HepG2 (cell line): ENCODE measurements at regions not wholly inside any gene's neighbourhood (a gene's known extent, or its start where the extent isn't known, plus 50 kb on each side); places are given as distances from the start of the nearest gene placed in this dataset.

ENCODE experiments used
- BRD4 ChIP-seq: sonication (generic); formaldehyde crosslinking; IDR thresholded peaks from 2 replicates; pipeline ENCODE4 v1.4.0; 2020; ENCODE audit warnings: missing genetic modification reagents
- CENPT ChIP-seq: sonication (generic); formaldehyde crosslinking; IDR thresholded peaks from 2 replicates; pipeline ENCODE4 v1.8.0; 2022; ENCODE audit warnings: low read depth, mild to moderate bottlenecking, moderate library complexity, missing genetic modification reagents
- DMAP1 ChIP-seq: IDR thresholded peaks from 2 replicates; pipeline ENCODE4 v1.6.1; 2016
- FOXJ3 ChIP-seq: sonication (generic); formaldehyde crosslinking; IDR thresholded peaks from 2 replicates; pipeline ENCODE4 v1.4.0; 2020; ENCODE audit warnings: missing genetic modification reagents, mild to moderate bottlenecking, borderline replicate concordance
- GATA4 ChIP-seq: sonication (generic); IDR thresholded peaks from 2 replicates; pipeline ENCODE4 v1.6.1; 2016; ENCODE audit warnings: antibody characterized with exemption, low read depth, borderline replicate concordance
- HNF4G ChIP-seq, 2 experiments: sonication (generic) in 1 of 2; formaldehyde crosslinking in 1 of 2; IDR thresholded peaks; 2 replicates each; pipeline versions ENCODE4 v1.4.0 to v1.6.1; 2011 to 2020; ENCODE audit warnings: borderline replicate concordance in 2 of 2, low read depth in 2 of 2, mild to moderate bottlenecking in 2 of 2, low read length in 1 of 2, missing genetic modification reagents in 1 of 2, moderate library complexity in 1 of 2
- JARID2 ChIP-seq: sonication (generic); formaldehyde crosslinking; IDR thresholded peaks from 2 replicates; pipeline ENCODE4 v1.8.1; 2023; ENCODE audit warnings: missing genetic modification reagents, inconsistent platforms; ENCODE audit not compliant: insufficient replicate concordance
- KDM5A ChIP-seq: fragments of 200-600 bp; sonication (generic); IDR thresholded peaks from 2 replicates; pipeline ENCODE4 v1.7.0; 2018; ENCODE audit warnings: antibody characterized with exemption, mild to moderate bottlenecking, low read length, borderline replicate concordance
- LCORL ChIP-seq, 2 experiments: fragments of 450-650 bp in 1 of 2; sonication (generic) in 1 of 2; formaldehyde crosslinking in 1 of 2; IDR thresholded peaks; 2 replicates each; pipeline versions ENCODE4 v1.5.0 to v1.6.1; 2017 to 2020; ENCODE audit warnings: antibody characterized with exemption in 1 of 2, missing genetic modification reagents in 1 of 2
- MIER2 ChIP-seq: IDR thresholded peaks from 2 replicates; pipeline ENCODE4 v1.6.1; 2016; ENCODE audit warnings: missing biosample characterization, missing genetic modification reagents
- MXD4 ChIP-seq: IDR thresholded peaks from 2 replicates; pipeline ENCODE4 v1.6.1; 2016; ENCODE audit warnings: mild to moderate bottlenecking, missing biosample characterization, missing genetic modification reagents
- NONO ChIP-seq, 2 experiments: fragments of 450-650 bp in 1 of 2; sonication (generic) in 1 of 2; formaldehyde crosslinking in 1 of 2; IDR thresholded peaks in 1 of 2; conservative IDR thresholded peaks in 1 of 2; 2 replicates each; pipeline versions ENCODE4 v1.6.1 to v1.8.0; 2017 to 2022; ENCODE audit warnings: mild to moderate bottlenecking in 1 of 2, missing genetic modification reagents in 1 of 2, moderate library complexity in 1 of 2
- RBFOX2 ChIP-seq: fragments of 200-400 bp; formaldehyde crosslinking; IDR thresholded peaks from 2 replicates; pipeline ENCODE4 v1.6.1; 2017; ENCODE audit warnings: low read depth, mild to moderate bottlenecking, low read length
- REL ChIP-seq: sonication (generic); formaldehyde crosslinking; conservative IDR thresholded peaks from 2 replicates; pipeline ENCODE4 v1.8.0; 2022; ENCODE audit warnings: mild to moderate bottlenecking, missing genetic modification reagents, moderate library complexity
- SALL1 ChIP-seq: sonication (generic); formaldehyde crosslinking; IDR thresholded peaks from 2 replicates; pipeline ENCODE4 v1.8.0; 2022; ENCODE audit warnings: mild to moderate bottlenecking, missing genetic modification reagents
- SETDB1 ChIP-seq: sonication (generic); formaldehyde crosslinking; IDR thresholded peaks from 2 replicates; pipeline ENCODE4 v1.5.1; 2020; ENCODE audit warnings: missing genetic modification reagents, mild to moderate bottlenecking, borderline replicate concordance
- SKIL ChIP-seq: sonication (generic); formaldehyde crosslinking; IDR thresholded peaks from 2 replicates; pipeline ENCODE4 v1.8.0; 2022; ENCODE audit warnings: missing genetic modification reagents, mild to moderate bottlenecking, moderate library complexity, borderline replicate concordance
- YEATS2 ChIP-seq: sonication (generic); formaldehyde crosslinking; IDR thresholded peaks from 2 replicates; pipeline ENCODE4 v1.4.0; 2020; ENCODE audit warnings: missing genetic modification reagents, borderline replicate concordance
- ZFP90 ChIP-seq: sonication (generic); formaldehyde crosslinking; IDR thresholded peaks from 2 replicates; pipeline ENCODE4 v1.8.0; 2022; ENCODE audit warnings: missing genetic modification reagents, mild to moderate bottlenecking, inconsistent platforms, borderline replicate concordance
- ZNF615 ChIP-seq: sonication (generic); formaldehyde crosslinking; IDR thresholded peaks from 2 replicates; pipeline ENCODE4 v1.5.0; 2020; ENCODE audit warnings: mild to moderate bottlenecking, missing genetic modification reagents, borderline replicate concordance
- ZNF670 ChIP-seq: sonication (generic); formaldehyde crosslinking; IDR thresholded peaks from 2 replicates; pipeline ENCODE4 v1.8.0; 2022; ENCODE audit warnings: mild to moderate bottlenecking, missing genetic modification reagents, borderline replicate concordance
- ZNF7 ChIP-seq: IDR thresholded peaks from 2 replicates; pipeline ENCODE4 v1.6.1; 2016; ENCODE audit warnings: missing biosample characterization, missing genetic modification reagents
- ZNF777 ChIP-seq: sonication (generic); formaldehyde crosslinking; IDR thresholded peaks from 2 replicates; pipeline ENCODE4 v1.4.0; 2020; ENCODE audit warnings: missing genetic modification reagents
- ZNF788 ChIP-seq: sonication (generic); formaldehyde crosslinking; IDR thresholded peaks from 2 replicates; pipeline ENCODE4 v1.5.0; 2020; ENCODE audit warnings: mild to moderate bottlenecking, missing genetic modification reagents, borderline replicate concordance
- TF ChIP-seq, protein P1 (sequence below): sonication (generic); formaldehyde crosslinking; conservative IDR thresholded peaks from 2 replicates; pipeline ENCODE4 v1.4.0; 2020; ENCODE audit warnings: missing genetic modification reagents
- TF ChIP-seq, protein P2 (sequence below): sonication (generic); formaldehyde crosslinking; IDR thresholded peaks from 2 replicates; pipeline ENCODE4 v1.5.1; 2020; ENCODE audit warnings: missing genetic modification reagents, mild to moderate bottlenecking, borderline replicate concordance

DNA sequence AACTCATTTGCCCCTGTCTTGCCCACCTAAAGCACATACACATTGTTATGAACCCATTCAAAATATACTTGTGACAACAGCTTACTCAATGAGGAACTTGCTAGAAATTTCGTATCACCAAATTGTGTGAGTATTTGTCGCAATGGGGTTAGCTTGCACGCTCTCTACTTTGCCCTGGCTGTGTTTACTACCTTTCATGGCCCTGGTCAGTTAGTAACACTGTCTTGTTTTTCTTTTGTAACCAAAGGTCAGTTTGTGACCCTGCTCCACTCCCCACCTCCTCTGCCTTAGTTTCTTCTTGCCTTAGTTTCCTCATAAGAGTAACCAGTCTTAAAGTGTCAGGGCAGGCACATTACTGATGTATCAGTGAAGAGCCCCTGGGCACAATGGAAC, 205.8 kb upstream of the EEA1 start (continued):
- no peak for TF ChIP-seq KDM5A
- no peak for TF ChIP-seq NONO (IDR thresholded peaks at IDR 0.05)
- TF ChIP-seq NONO (CRISPR knock-in tag; conservative IDR thresholded peaks at IDR 0.05): 0 out of 2 replicates have a peak, but pooled peaks have one; percentile 25
- TF ChIP-seq BRD4 (CRISPR knock-in tag): 0 out of 2 replicates have a peak, but pooled peaks have one; percentile 57
- no peak for TF ChIP-seq ZNF670
- no peak for TF ChIP-seq LCORL (IDR thresholded peaks at IDR 0.05)
- peak; percentile 55; the same call in 1 of the 2 replicates for TF ChIP-seq LCORL (CRISPR knock-in tag; IDR thresholded peaks at IDR 0.05)
- TF ChIP-seq YEATS2 (CRISPR knock-in tag): no peak
- peak; percentile 65 for TF ChIP-seq HNF4G (IDR thresholded peaks at IDR 0.05; ENCODE audit: borderline replicate concordance, low read depth, low read length)
- TF ChIP-seq HNF4G (CRISPR knock-in tag; IDR thresholded peaks at IDR 0.05; ENCODE audit: borderline replicate concordance, low read depth): peak; percentile 38; the same call in 1 of the 2 replicates
- no peak for TF ChIP-seq ZNF615 (CRISPR knock-in tag)
- no peak for TF ChIP-seq SETDB1 (CRISPR knock-in tag)
- no peak for TF ChIP-seq CENPT
- TF ChIP-seq, protein P1, sequence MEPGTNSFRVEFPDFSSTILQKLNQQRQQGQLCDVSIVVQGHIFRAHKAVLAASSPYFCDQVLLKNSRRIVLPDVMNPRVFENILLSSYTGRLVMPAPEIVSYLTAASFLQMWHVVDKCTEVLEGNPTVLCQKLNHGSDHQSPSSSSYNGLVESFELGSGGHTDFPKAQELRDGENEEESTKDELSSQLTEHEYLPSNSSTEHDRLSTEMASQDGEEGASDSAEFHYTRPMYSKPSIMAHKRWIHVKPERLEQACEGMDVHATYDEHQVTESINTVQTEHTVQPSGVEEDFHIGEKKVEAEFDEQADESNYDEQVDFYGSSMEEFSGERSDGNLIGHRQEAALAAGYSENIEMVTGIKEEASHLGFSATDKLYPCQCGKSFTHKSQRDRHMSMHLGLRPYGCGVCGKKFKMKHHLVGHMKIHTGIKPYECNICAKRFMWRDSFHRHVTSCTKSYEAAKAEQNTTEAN (CRISPR knock-in tag): peak; percentile 89
- peak; percentile 59; the same call in 1 of the 2 replicates for TF ChIP-seq DMAP1 (CRISPR knock-in tag)
- peak; percentile 28; the same call in 1 of the 2 replicates for TF ChIP-seq ZNF788
- TF ChIP-seq SALL1: no peak; the same call in 1 of the 2 replicates
- TF ChIP-seq ZNF7 (CRISPR knock-in tag): no peak
- 0 out of 2 replicates have a peak, but pooled peaks have one; percentile 41 for TF ChIP-seq RBFOX2
- TF ChIP-seq REL (CRISPR knock-in tag): no peak
- no peak for TF ChIP-seq GATA4
- no peak for TF ChIP-seq JARID2 (CRISPR knock-in tag)
- TF ChIP-seq MXD4 (CRISPR knock-in tag): peak; percentile 51; the same call in 1 of the 2 replicates
- peak; percentile 50; the same call in 1 of the 2 replicates for TF ChIP-seq SKIL (CRISPR knock-in tag)
- 0 out of 2 replicates have a peak, but pooled peaks have one; percentile 77 for TF ChIP-seq ZFP90
- TF ChIP-seq FOXJ3 (CRISPR knock-in tag): peak; percentile 87; the same call in 1 of the 2 replicates
- TF ChIP-seq MIER2 (CRISPR knock-in tag): 0 out of 2 replicates have a peak, but pooled peaks have one; percentile 14
- TF ChIP-seq, protein P2, sequence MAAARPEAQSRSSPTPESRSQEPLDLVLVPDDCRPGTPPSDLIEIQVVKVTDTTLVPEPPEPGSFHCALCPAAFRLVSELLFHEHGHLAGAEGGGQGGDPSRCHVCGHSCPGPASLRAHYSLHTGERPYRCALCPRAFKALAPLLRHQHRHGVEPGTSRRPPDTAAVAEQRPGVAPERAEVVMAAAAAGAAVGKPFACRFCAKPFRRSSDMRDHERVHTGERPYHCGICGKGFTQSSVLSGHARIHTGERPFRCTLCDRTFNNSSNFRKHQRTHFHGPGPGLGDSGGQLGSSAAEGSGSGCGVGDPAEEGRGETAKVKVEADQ (CRISPR knock-in tag): 0 out of 2 replicates have a peak, but pooled peaks have one; percentile 44
- no peak for TF ChIP-seq ZNF777 (CRISPR knock-in tag)
